Effector memory CD8-positive, alpha-beta T cell (primary cell): ENCODE measurements at regions not wholly inside any gene's neighbourhood (a gene's known extent, or its start where the extent isn't known, plus 50 kb on each side); places are given as distances from the start of the nearest gene placed in this dataset.
"Not testable (repeated sequence)": the region's sequence is repeated elsewhere in the genome, so short reads cannot be mapped to it uniquely, and the experiment has no call there.

Source experiments
- ATAC-seq: fragments of 150-1000 bp; cut with Tn5 transposase; replicated peaks from 2 replicates; pipeline ENCODE4 v1.10.0; 2021; ENCODE audit warnings: mild to moderate bottlenecking, moderate library complexity
- DNase-seq, 3 experiments: peaks; one replicate each; pipeline ENCODE4 v3.0.0; 2021
- H3K27ac Mint-ChIP-seq, 2 donors: one replicate each; pipeline ENCODE4 v1.8.0; 2022; ENCODE audit warnings: mild to moderate bottlenecking in 2 of 2, mixed read lengths in 2 of 2, moderate library complexity in 2 of 2
- H3K27me3 Mint-ChIP-seq, 2 donors: one replicate each; pipeline ENCODE4 v1.8.0; 2022; ENCODE audit warnings: mixed read lengths in 2 of 2
- H3K36me3 Mint-ChIP-seq: one replicate; pipeline ENCODE4 v1.8.0; 2022; ENCODE audit warnings: mild to moderate bottlenecking, moderate library complexity, mixed read lengths; ENCODE audit not compliant: insufficient read depth
- H3K4me1 Mint-ChIP-seq, 2 donors: one replicate each; pipeline ENCODE4 v1.8.0; 2022; ENCODE audit warnings: low read depth in 2 of 2, mixed read lengths in 2 of 2
- H3K4me3 Mint-ChIP-seq, 2 donors: one replicate each; pipeline ENCODE4 v1.8.0; 2022; ENCODE audit warnings: mild to moderate bottlenecking in 2 of 2, mixed read lengths in 2 of 2, moderate library complexity in 2 of 2
- H3K9me3 Mint-ChIP-seq, 2 donors: one replicate each; pipeline ENCODE4 v1.8.0; 2022; ENCODE audit warnings: mixed read lengths in 2 of 2

GRCh38 chr18:11377766-11378540 is 228.6 kb upstream of the PIEZO2 start:
- no peak for ATAC-seq
- no peak for DNase-seq
- H3K9me3 Mint-ChIP-seq: peaks cover 3 to 9% of the 10 kb centered on the region in 2 donors
- no peaks in the 10 kb centered on the region for H3K27me3 Mint-ChIP-seq
- no peak overlapping the region for H3K4me3 Mint-ChIP-seq
- H3K27ac Mint-ChIP-seq: no peak overlapping the region
- H3K36me3 Mint-ChIP-seq: no peaks in the 10 kb centered on the region
- H3K4me1 Mint-ChIP-seq: no peaks in the 10 kb centered on the region

- DNase-seq (no peak), ATAC-seq (no peak)
- H3K27me3 Mint-ChIP-seq: no peaks in the 10 kb centered on the region
- H3K4me3 Mint-ChIP-seq: no peak overlapping the region
- no peaks in the 10 kb centered on the region for H3K4me1 Mint-ChIP-seq
- H3K36me3 Mint-ChIP-seq: no peaks in the 10 kb centered on the region
- peaks cover 0 to 7% of the 10 kb centered on the region in 2 donors for H3K9me3 Mint-ChIP-seq
- no peak overlapping the region for H3K27ac Mint-ChIP-seq
Measured at GRCh38 chr18:11372163-11372562, 222.8 kb upstream of the PIEZO2 start.

GRCh38 chr18:11369556-11369955 is 220.2 kb upstream of the PIEZO2 start:
- Mint-ChIP-seq H3K27ac (no peak overlapping the region), H3K4me1 (no peaks in the 10 kb centered on the region), H3K36me3 (no peaks in the 10 kb centered on the region), H3K4me3 (no peak overlapping the region), H3K27me3 (no peaks in the 10 kb centered on the region), H3K9me3 (peaks cover 0 to 6% of the 10 kb centered on the region in 2 donors)
- no peak for ATAC-seq
- DNase-seq: no peak

- Mint-ChIP-seq H3K27ac (no peak overlapping the region), H3K9me3 (peaks cover 0 to 6% of the 10 kb centered on the region in 2 donors), H3K4me3 (no peak overlapping the region), H3K36me3 (no peaks in the 10 kb centered on the region), H3K27me3 (no peaks in the 10 kb centered on the region), H3K4me1 (no peaks in the 10 kb centered on the region)
- DNase-seq: no peak
- ATAC-seq: no peak
Measured at GRCh38 chr18:11368020-11368419, 218.7 kb upstream of the PIEZO2 start.

GRCh38 chr18:11367351-11367750 is 218.0 kb upstream of the PIEZO2 start:
- Mint-ChIP-seq H3K4me3 (no peak overlapping the region), H3K27me3 (no peaks in the 10 kb centered on the region), H3K4me1 (no peaks in the 10 kb centered on the region), H3K36me3 (no peaks in the 10 kb centered on the region), H3K27ac (no peak overlapping the region), H3K9me3 (peaks cover 0 to 6% of the 10 kb centered on the region in 2 donors)
- ATAC-seq (no peak), DNase-seq (no peak)

- Mint-ChIP-seq H3K27ac (no peak overlapping the region), H3K9me3 (peaks cover 0 to 6% of the 10 kb centered on the region in 2 donors), H3K27me3 (no peaks in the 10 kb centered on the region), H3K4me1 (no peaks in the 10 kb centered on the region), H3K36me3 (no peaks in the 10 kb centered on the region), H3K4me3 (no peak overlapping the region)
- ATAC-seq: no peak
- no peak for DNase-seq
Measured at GRCh38 chr18:11366410-11366809, 217.0 kb upstream of the PIEZO2 start.

- Mint-ChIP-seq H3K36me3 (no peaks in the 10 kb centered on the region), H3K27me3 (no peaks in the 10 kb centered on the region)
- no peak for ATAC-seq
Measured at GRCh38 chr18:11362856-11363255, 213.5 kb upstream of the PIEZO2 start.

GRCh38 chr18:11361862-11362261 is 212.5 kb upstream of the PIEZO2 start:
- not testable (repeated sequence) for DNase-seq, H3K27me3 Mint-ChIP-seq, ATAC-seq, H3K9me3 Mint-ChIP-seq, H3K36me3 Mint-ChIP-seq, H3K27ac Mint-ChIP-seq, H3K4me1 Mint-ChIP-seq, H3K4me3 Mint-ChIP-seq

More at GRCh38 chr18:11362856-11363255, 213.5 kb upstream of the PIEZO2 start:
- Mint-ChIP-seq H3K9me3 (peaks cover 0 to 1% of the 10 kb centered on the region in 2 donors), H3K4me1 (no peaks in the 10 kb centered on the region), H3K4me3 (no peak overlapping the region), H3K27ac (no peak overlapping the region)
- no peak for DNase-seq

- DNase-seq: no peak
- Mint-ChIP-seq H3K27ac (no peak overlapping the region), H3K9me3 (peaks cover 0 to 1% of the 10 kb centered on the region in 2 donors), H3K27me3 (no peaks in the 10 kb centered on the region), H3K4me1 (no peaks in the 10 kb centered on the region), H3K4me3 (no peak overlapping the region), H3K36me3 (no peaks in the 10 kb centered on the region)
- no peak for ATAC-seq
Measured at GRCh38 chr18:11357678-11358077, 208.3 kb upstream of the PIEZO2 start.

GRCh38 chr18:11344576-11344975 is 195.2 kb upstream of the PIEZO2 start:
- not testable (repeated sequence) for H3K27ac Mint-ChIP-seq

GRCh38 chr18:11343096-11343495 is 193.7 kb upstream of the PIEZO2 start:
- no peaks in the 10 kb centered on the region for H3K27me3 Mint-ChIP-seq
- no peaks in the 10 kb centered on the region for H3K4me1 Mint-ChIP-seq
- no peak overlapping the region for H3K4me3 Mint-ChIP-seq
- peaks cover 6 to 7% of the 10 kb centered on the region in 2 donors for H3K9me3 Mint-ChIP-seq
- H3K36me3 Mint-ChIP-seq: no peaks in the 10 kb centered on the region
- no peak overlapping the region for H3K27ac Mint-ChIP-seq
- no peak for DNase-seq
- no peak for ATAC-seq

More at GRCh38 chr18:11344576-11344975, 195.2 kb upstream of the PIEZO2 start:
- not testable (repeated sequence) for H3K4me3 Mint-ChIP-seq, H3K36me3 Mint-ChIP-seq, DNase-seq, H3K27me3 Mint-ChIP-seq, ATAC-seq, H3K4me1 Mint-ChIP-seq
- H3K9me3 Mint-ChIP-seq: peaks cover 7 to 13% of the 10 kb centered on the region in 2 donors

GRCh38 chr18:11342115-11342514 is 192.7 kb upstream of the PIEZO2 start:
- H3K4me1 Mint-ChIP-seq, H3K36me3 Mint-ChIP-seq, ATAC-seq, H3K27ac Mint-ChIP-seq, H3K4me3 Mint-ChIP-seq, H3K27me3 Mint-ChIP-seq, DNase-seq, H3K9me3 Mint-ChIP-seq: not testable (repeated sequence)

GRCh38 chr18:11339188-11339775 is 189.9 kb upstream of the PIEZO2 start:
- H3K4me1 Mint-ChIP-seq: no peaks in the 10 kb centered on the region
- H3K4me3 Mint-ChIP-seq: no peak overlapping the region
- no peaks in the 10 kb centered on the region for H3K36me3 Mint-ChIP-seq
- peaks cover 6 to 7% of the 10 kb centered on the region in 2 donors for H3K9me3 Mint-ChIP-seq
- no peak overlapping the region for H3K27ac Mint-ChIP-seq
- ATAC-seq: no peak
- H3K27me3 Mint-ChIP-seq: peaks cover 0 to 6% of the 10 kb centered on the region in 2 donors
- DNase-seq: no peak

- Mint-ChIP-seq H3K27ac (no peak overlapping the region), H3K4me1 (no peaks in the 10 kb centered on the region), H3K36me3 (no peaks in the 10 kb centered on the region), H3K9me3 (no peaks in the 10 kb centered on the region), H3K27me3 (peaks cover 0 to 6% of the 10 kb centered on the region in 2 donors), H3K4me3 (no peak overlapping the region)
- no peak for ATAC-seq
- no peak for DNase-seq
Measured at GRCh38 chr18:11336241-11336640, 186.9 kb upstream of the PIEZO2 start.
